Heart left ventricle (tissue), 16 donors: ENCODE measurements at regions not wholly inside any gene's neighbourhood (a gene's known extent, or its start where the extent isn't known, plus 50 kb on each side); places are given as distances from the start of the nearest gene placed in this dataset.

ENCODE experiments used
- ATAC-seq, 4 donors: fragments of 200-7000 bp; cut with Tn5 transposase; one replicate each; pipeline ENCODE4 v1.9.1; 2020 to 2022; ENCODE audit warnings: moderate library complexity in 4 of 4, mild to moderate bottlenecking in 3 of 4, moderate number of reproducible peaks in 1 of 4
- DNase-seq, 5 donors: peaks; one replicate each; pipeline ENCODE4 v3.0.0-alpha.2; 2020
- H3K27ac ChIP-seq, 12 donors: fragments of 200-600 bp; sonication (generic) in 4 of 12; one replicate each; pipeline versions ENCODE4 v1.5.0 to v1.8.0; 2016 to 2022; ENCODE audit warnings: mild to moderate bottlenecking in 2 of 12
- H3K27me3 ChIP-seq, 9 donors: fragments of 200-600 bp; sonication (generic) in 2 of 9; one replicate each; pipeline versions ENCODE4 v1.5.1 to v1.8.0; 2016 to 2022; ENCODE audit warnings: mild to moderate bottlenecking in 3 of 9
- H3K36me3 ChIP-seq, 9 donors: fragments of 200-600 bp; sonication (generic) in 2 of 9; one replicate each; pipeline versions ENCODE4 v1.5.0 to v1.8.0; 2018 to 2022; ENCODE audit warnings: mild to moderate bottlenecking in 2 of 9
- H3K4me1 ChIP-seq, 12 donors: fragments of 200-600 bp; sonication (generic) in 4 of 12; one replicate each; pipeline versions ENCODE4 v1.5.0 to v1.8.0; 2016 to 2022; ENCODE audit warnings: mild to moderate bottlenecking in 3 of 12
- H3K4me3 ChIP-seq, 12 donors: fragments of 200-600 bp; sonication (generic) in 4 of 12; one replicate each; pipeline versions ENCODE4 v1.5.0 to v1.8.0; 2017 to 2022; ENCODE audit warnings: mild to moderate bottlenecking in 9 of 12, moderate library complexity in 4 of 12
- H3K9me3 ChIP-seq, 12 donors: fragments of 200-600 bp; sonication (generic) in 4 of 12; one replicate each; pipeline versions ENCODE4 v1.5.0 to v1.8.0; 2016 to 2022; ENCODE audit warnings: mild to moderate bottlenecking in 1 of 12
- CTCF ChIP-seq, 12 donors: fragments of 200-600 bp; sonication (generic) in 4 of 12; IDR thresholded peaks; one replicate each; pipeline versions ENCODE4 v1.5.0 to v1.8.0; 2018 to 2022; ENCODE audit warnings: antibody characterized with exemption in 12 of 12, mild to moderate bottlenecking in 5 of 12
- POLR2A ChIP-seq, 2 donors: fragments of 450-650 bp; IDR thresholded peaks; one replicate each; pipeline ENCODE4 v1.6.1; 2017; ENCODE audit warnings: antibody characterized with exemption in 2 of 2, mild to moderate bottlenecking in 2 of 2, moderate library complexity in 2 of 2
- WGBS, 4 donors: extraction: QIAGEN DNeasy Blood & Tissue Kit in 2 of 4; methylation state at CpG; one replicate each; pipeline versions ENCODE4 v1.1.5 to v1.1.7; 2013 to 2018; 5-methylcytosine and 5-hydroxymethylcytosine counted together
- intact Hi-C, 10 donors: fragments of 100-400 bp; cut with DNase I; formaldehyde crosslinking; loops; one replicate each; pipeline versions ENCODE4 v1.11.1 to v1.14.2; 2022
- donor health status: ischemic (EF 13 %, LVEDD 7.1; RV severe dilation, severe dysfunction).
- donor health status: healthy with polysubstance abuse.
- donor health status: DM: no; HTN: yes; CAD: no.
- donor health status: DM: no; HTN: no; CAD: no.
- donor health status: ischemic (EF 25% LVEDD 6.9; RV normal size, moderate dysfunction).
- donor health status: ischemic (EF 25% LVEDD 5.7; RV mildly dilated, moderate dysfunction).
- donor health status: healthy.
- donor health status: DM: yes; HTN: yes; CAD: no.
- donor health status: ischemic (EF 35%, LVEDD 5.7; RV mildly dilated, moderate dysfunction).
- donor health status: nonischemic (EF 11% LVEDD 7.7; RV severe dilation, severe dysfunction).
- donor health status: DM: yes; HTN: yes; CAD: no.
- donor health status: PGD.
- donor health status: ischemic (EF 29% LVEDD 5.4; RV normal size, mild dysfunction).
- donor health status: nonischemic (EF 23%, LVEDD 6.1; RV moderate dilation, normal function).

- no peak overlapping the region for H3K27ac ChIP-seq
- intact Hi-C loops = loop anchor here in 1 of 10 donors (2.0 kb wide), 1 partner anchor 21 kb away; no protein-coding TSS in a partner anchor
- ATAC-seq = no peak
- H3K36me3 ChIP-seq = no peaks in the 10 kb centered on the region
- H3K27me3 ChIP-seq = peaks cover 0 to under 1% (median 0%) of the 10 kb centered on the region in 9 donors
- H3K9me3 ChIP-seq = no peaks in the 10 kb centered on the region
- no peak for TF ChIP-seq CTCF (IDR thresholded peaks at IDR 0.05)
- TF ChIP-seq POLR2A (IDR thresholded peaks at IDR 0.05) = no peak
- H3K4me3 ChIP-seq = no peak overlapping the region
- peaks cover 3 to 29% (median 13%) of the 10 kb centered on the region in 12 donors for H3K4me1 ChIP-seq
- WGBS, 4 donors = 80 to 91% (median 85%) methylated on average over 4 of the region's 4 CpGs
- no peak for DNase-seq
These were observed 74.1 kb upstream of the BZW1 start for GRCh38 chr2:200737585-200737984.

- Histone ChIP-seq H3K27me3 (no peaks in the 10 kb centered on the region), H3K4me1 (peaks cover 3 to 38% (median 16%) of the 10 kb centered on the region in 12 donors), H3K9me3 (no peaks in the 10 kb centered on the region), H3K4me3 (no peak overlapping the region), H3K36me3 (no peaks in the 10 kb centered on the region), H3K27ac (no peak overlapping the region)
- 90 to 96% (median 93%) methylated on average over 7 of the region's 7 CpGs for WGBS, 4 donors
- ATAC-seq (no peak), DNase-seq (no peak)
- TF ChIP-seq CTCF (IDR thresholded peaks at IDR 0.05) = no peak
- TF ChIP-seq POLR2A (IDR thresholded peaks at IDR 0.05) = no peak
- intact Hi-C loops = no loop called here
These were observed 73.1 kb upstream of the BZW1 start for GRCh38 chr2:200738590-200738989.

- Histone ChIP-seq H3K9me3 (no peaks in the 10 kb centered on the region), H3K4me3 (no peak overlapping the region), H3K27ac (peak overlapping the region in 8 of 12 donors; percentile 8 to 68 (median 57)), H3K27me3 (no peaks in the 10 kb centered on the region), H3K36me3 (no peaks in the 10 kb centered on the region), H3K4me1 (peaks cover 3 to 40% (median 16%) of the 10 kb centered on the region in 12 donors)
- 85 to 95% (median 94%) methylated on average over 6 of the region's 6 CpGs for WGBS, 4 donors
- intact Hi-C loops = no loop called here
- no peak for DNase-seq
- no peak for TF ChIP-seq CTCF (IDR thresholded peaks at IDR 0.05)
- no peak for TF ChIP-seq POLR2A (IDR thresholded peaks at IDR 0.05)
- ATAC-seq = no peak
These were observed 70.8 kb upstream of the BZW1 start for GRCh38 chr2:200740907-200741306.

- peaks cover 3 to 35% (median 15%) of the 10 kb centered on the region in 12 donors for H3K4me1 ChIP-seq
- ATAC-seq (peak in 2 of 4 donors; percentile 10 to 21), DNase-seq (no peak)
- intact Hi-C loops = no loop called here
- H3K27ac ChIP-seq = peak overlapping the region; percentile 8 to 68 (median 56)
- 54 to 65% (median 58%) methylated on average over 7 to 8 of the region's 8 CpGs for WGBS, 4 donors
- H3K9me3 ChIP-seq = no peaks in the 10 kb centered on the region
- TF ChIP-seq POLR2A (IDR thresholded peaks at IDR 0.05) (no peak), CTCF (IDR thresholded peaks at IDR 0.05) (no peak)
- H3K27me3 ChIP-seq = no peaks in the 10 kb centered on the region
- H3K36me3 ChIP-seq = no peaks in the 10 kb centered on the region
- H3K4me3 ChIP-seq = peak overlapping the region in 1 of 12 donors; percentile 21
These were observed 70.1 kb upstream of the BZW1 start for GRCh38 chr2:200741468-200742202.
